Hippocampal formation (tissue), 2 donors: ENCODE measurements at regions not wholly inside any gene's neighbourhood (a gene's known extent, or its start where the extent isn't known, plus 50 kb on each side); places are given as distances from the start of the nearest gene placed in this dataset.

Experiments used
- DNase-seq, 2 donors: peaks; one replicate each; lab custom pipeline; 2025; lab: John Stamatoyannopoulos, UW

GRCh38 chr3:30553641-30554316 is 52.6 kb upstream of the TGFBR2 start:
- no peak for DNase-seq

GRCh38 chr3:30554317-30554690 is 52.1 kb upstream of the TGFBR2 start:
- DNase-seq: no peak

GRCh38 chr3:30555968-30556367 is 50.4 kb upstream of the TGFBR2 start:
- DNase-seq: no peak
